ENCODE measurements at regions not wholly inside any gene's neighbourhood (a gene's known extent, or its start where the extent isn't known, plus 50 kb on each side); places are given as distances from the start of the nearest gene placed in this dataset.

- 33% methylated on average over 2 of the region's 2 CpGs for WGBS (ENCODE audit: missing lambda C conversion rate)
- no peak for TF ChIP-seq FOSL2 (IDR thresholded peaks at IDR 0.05)
- no peak for TF ChIP-seq FOSL2 (CRISPR knock-in tag; IDR thresholded peaks at IDR 0.05)
- TF ChIP-seq TP53 (CRISPR knock-in tag; IDR thresholded peaks at IDR 0.05) = no peak
- no peak for TF ChIP-seq RNF2 (IDR thresholded peaks at IDR 0.05; ENCODE audit: borderline replicate concordance, low read depth)
- no peak for TF ChIP-seq POLR2AphosphoS2 (conservative IDR thresholded peaks at IDR 0.05; ENCODE audit: low read length)
- no peak for TF ChIP-seq USF2 (IDR thresholded peaks at IDR 0.05)
- no peak for TF ChIP-seq FOXS1 (CRISPR knock-in tag; IDR thresholded peaks at IDR 0.05)
- H3K27ac ChIP-seq = no peak overlapping the region
These were observed 360.7 kb downstream of the SAMD5 start for GRCh38 chr6:147869201-147869600.

GRCh38 chr6:147869869-147870268, 361.4 kb downstream of the SAMD5 start:
- ATAC-seq (no peak), DNase-seq (ENCODE audit: low read depth in 1 of 2, low spot score in 1 of 2) (no peak), FAIRE-seq (no peak)
- Histone ChIP-seq H3K27ac (no peak overlapping the region), H3K4me1 (no peaks in the 10 kb centered on the region), H3K4me3 (no peak overlapping the region), H3K4me2 (no peak overlapping the region), H3K9me3 (no peaks in the 10 kb centered on the region)
- 66% methylated on average over 5 of the region's 5 CpGs for WGBS (ENCODE audit: missing lambda C conversion rate)
- ChIA-PET POLR2A (no interaction called here), CTCF (no interaction called here)
- TF ChIP-seq USF2 (IDR thresholded peaks at IDR 0.05) (no peak), MAFK (IDR thresholded peaks at IDR 0.05; ENCODE audit: partially characterized antibody) (peak; percentile 65)

More at GRCh38 chr6:147869201-147869600, 360.7 kb downstream of the SAMD5 start:
- no peak overlapping the region for H3K4me3 ChIP-seq
- DNase-seq (ENCODE audit: low read depth in 1 of 2, low spot score in 1 of 2) (no peak), ATAC-seq (no peak), FAIRE-seq (no peak)
- no peaks in the 10 kb centered on the region for H3K9me3 ChIP-seq
- POLR2A ChIA-PET = no interaction called here
- no peaks in the 10 kb centered on the region for H3K4me1 ChIP-seq
- CTCF ChIA-PET = no interaction called here
- no peak overlapping the region for H3K4me2 ChIP-seq

- Histone ChIP-seq H3K27ac (no peak overlapping the region), H3K4me1 (no peaks in the 10 kb centered on the region), H3K4me2 (no peak overlapping the region), H3K9me3 (no peaks in the 10 kb centered on the region), H3K4me3 (no peak overlapping the region)
- ChIA-PET CTCF (no interaction called here), POLR2A (no interaction called here)
- no peak for DNase-seq (ENCODE audit: low read depth in 1 of 2, low spot score in 1 of 2)
- no peak for ATAC-seq
- no peak for FAIRE-seq
- 49% methylated on average over 3 of the region's 4 CpGs for WGBS (ENCODE audit: missing lambda C conversion rate)
- TF ChIP-seq ZNF302 (CRISPR knock-in tag; IDR thresholded peaks at IDR 0.05) = no peak
- no peak for TF ChIP-seq EP300 (IDR thresholded peaks at IDR 0.05)
- no peak for TF ChIP-seq HEYL (CRISPR knock-in tag; IDR thresholded peaks at IDR 0.05)
- TF ChIP-seq MAX (IDR thresholded peaks at IDR 0.05) = no peak
- no peak for TF ChIP-seq TFCP2L1 (CRISPR knock-in tag; IDR thresholded peaks at IDR 0.05)
- TF ChIP-seq E2F6 (IDR thresholded peaks at IDR 0.05; ENCODE audit: borderline replicate concordance, low read depth) = no peak
- TF ChIP-seq CBX2 (IDR thresholded peaks at IDR 0.05; ENCODE audit: borderline replicate concordance, low read depth) = no peak
- TF ChIP-seq CEBPB (IDR thresholded peaks at IDR 0.05) = no peak
- no peak for TF ChIP-seq HOXB13 (CRISPR knock-in tag; IDR thresholded peaks at IDR 0.05; ENCODE audit: low read depth)
- no peak for TF ChIP-seq ESRRA (IDR thresholded peaks at IDR 0.05; ENCODE audit: borderline replicate concordance, low read length)
- no peak for TF ChIP-seq BHLHE40 (IDR thresholded peaks at IDR 0.05; ENCODE audit: low read depth, low read length)
- no peak for TF ChIP-seq RAD21 (conservative IDR thresholded peaks at IDR 0.05 in 1 of 2, IDR thresholded peaks at IDR 0.05 in 1 of 2)
- no peak for TF ChIP-seq SMC3 (IDR thresholded peaks at IDR 0.05)
- TF ChIP-seq TP53 (CRISPR knock-in tag; IDR thresholded peaks at IDR 0.05) = no peak
These were observed 362.1 kb downstream of the SAMD5 start for GRCh38 chr6:147870506-147871110.
